ENCODE measurements at regions not wholly inside any gene's neighbourhood (a gene's known extent, or its start where the extent isn't known, plus 50 kb on each side); places are given as distances from the start of the nearest gene placed in this dataset.

DNA sequence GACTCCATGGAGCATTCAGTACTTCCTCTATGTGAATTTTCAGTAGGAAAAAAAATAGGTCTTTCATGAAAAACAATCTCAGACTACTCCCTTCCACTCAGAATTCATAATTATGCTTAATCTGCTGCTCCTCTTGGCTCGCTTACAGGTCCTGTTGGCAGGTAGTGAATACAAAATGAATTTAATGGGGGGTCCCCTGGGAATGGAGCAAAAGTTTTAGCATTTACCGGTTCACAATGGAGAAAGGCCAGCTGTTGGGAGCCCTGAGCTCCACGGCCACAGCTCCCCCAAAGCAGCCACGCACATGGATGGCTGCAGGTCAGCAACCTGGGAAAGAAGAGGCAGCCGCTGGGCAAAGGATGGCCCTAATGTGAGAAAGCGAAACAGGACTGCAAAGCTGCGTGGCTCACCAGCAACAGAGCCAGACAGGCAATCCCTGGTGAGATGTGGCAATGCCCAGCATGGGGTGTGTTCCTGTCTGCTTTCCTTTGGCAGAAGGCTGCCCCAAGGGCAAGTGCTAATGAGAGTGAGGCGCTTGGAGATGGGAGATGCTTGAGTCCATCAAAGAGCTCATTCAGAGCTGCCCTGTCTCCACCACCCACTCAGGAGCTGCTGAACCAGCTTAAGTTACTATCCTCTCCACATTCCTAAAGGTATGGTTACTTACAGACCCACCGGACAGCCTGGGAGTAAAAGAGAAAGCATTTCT lies 447.4 kb downstream of the EPHA4 start:
- no peak for DNase-seq

DNA sequence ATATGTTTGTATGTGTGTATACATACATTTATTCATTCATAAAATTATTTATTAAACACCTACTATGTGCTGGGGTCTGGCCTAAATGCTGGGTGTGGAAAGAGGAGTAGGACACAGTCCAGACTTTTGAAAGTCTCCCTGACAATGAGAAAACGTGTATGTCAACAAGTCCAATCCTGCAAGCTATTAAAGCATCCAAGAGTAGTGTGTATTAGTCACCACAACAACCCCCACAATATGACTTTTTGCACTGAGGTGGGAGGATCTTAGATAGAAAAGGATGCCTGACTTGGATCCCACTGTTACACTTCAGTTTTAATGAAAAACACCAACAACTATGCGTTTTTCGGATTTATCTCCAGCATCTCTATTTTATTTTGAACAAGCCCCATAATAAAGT lies 446.4 kb downstream of the EPHA4 start:
- DNase-seq = no peak

DNA sequence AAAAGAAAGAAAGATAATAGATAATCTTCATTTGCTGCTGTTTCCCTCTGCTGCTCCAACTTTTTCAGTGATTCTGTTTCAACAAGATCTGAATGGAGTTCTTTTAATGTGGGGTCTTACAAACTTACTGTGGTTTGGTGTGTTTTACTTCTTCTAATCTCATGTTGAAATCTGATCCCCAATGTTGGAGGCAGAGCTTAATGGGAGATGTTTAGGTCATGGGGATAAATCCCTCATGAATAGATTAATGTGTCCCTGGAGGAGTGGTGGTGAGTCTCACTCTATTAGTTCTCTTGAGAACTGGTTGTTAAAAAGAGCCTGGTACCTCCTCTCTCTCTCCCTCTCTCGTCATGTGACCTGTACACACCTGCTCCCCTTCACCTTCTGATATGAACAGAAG lies 442.4 kb downstream of the EPHA4 start:
- DNase-seq = no peak

DNA sequence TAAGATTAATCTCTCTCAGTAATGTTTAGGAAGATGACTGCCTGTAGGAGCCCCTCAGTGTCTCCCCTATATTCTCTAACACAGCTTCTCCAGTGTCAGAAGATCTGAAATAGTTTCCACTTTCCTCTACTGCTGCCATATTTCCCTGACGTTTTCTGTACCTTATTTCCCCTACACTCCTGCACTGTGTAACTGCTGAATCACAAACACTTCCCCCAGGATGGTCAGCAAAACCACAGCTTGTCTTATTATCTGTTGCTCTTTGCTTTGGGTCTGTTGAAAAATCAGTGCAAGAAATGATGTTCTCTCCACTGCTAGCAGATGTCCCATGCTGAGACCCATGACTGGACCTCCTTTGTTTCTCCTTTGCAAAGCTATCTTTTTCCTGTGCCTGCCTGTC lies 441.7 kb downstream of the EPHA4 start:
- DNase-seq = no peak

DNA sequence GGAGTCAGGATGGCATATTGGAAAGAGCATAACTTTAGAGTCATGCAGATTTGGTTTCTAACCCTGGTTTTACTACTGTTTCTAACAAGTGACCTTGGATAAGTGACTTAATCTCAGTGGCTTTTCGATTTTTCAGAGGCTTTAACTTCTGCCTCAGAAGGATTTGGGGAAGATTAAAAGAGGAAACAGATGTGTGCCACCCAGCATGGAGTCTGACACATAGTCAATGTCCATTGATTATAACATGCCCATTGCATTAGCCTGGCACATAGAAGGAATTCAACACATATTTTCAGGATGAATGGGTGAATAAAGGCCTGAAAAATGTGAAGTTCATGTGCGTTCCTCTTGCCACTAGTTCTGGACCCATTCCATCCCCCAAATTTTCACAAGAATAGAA lies 438.2 kb downstream of the EPHA4 start:
- no peak for DNase-seq

DNA sequence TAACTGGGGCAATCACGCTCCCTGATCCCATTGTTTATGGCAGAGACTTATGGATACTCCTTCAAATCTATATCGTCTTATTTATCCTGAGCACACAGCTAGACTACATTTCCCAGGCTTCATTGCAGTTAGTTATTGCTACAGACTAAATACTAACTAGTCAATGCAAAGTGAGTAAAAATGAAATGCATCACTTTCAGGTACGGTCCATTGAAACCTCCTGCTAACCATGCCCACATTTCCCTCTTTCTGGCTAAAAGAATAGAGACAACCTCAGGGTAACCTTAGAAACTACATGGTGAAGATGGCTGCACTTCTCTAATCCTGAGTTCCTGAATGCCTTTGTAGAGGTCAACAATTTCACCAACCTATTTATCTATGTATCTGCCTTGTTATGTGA lies 437.4 kb downstream of the EPHA4 start:
- no peak for DNase-seq

DNA sequence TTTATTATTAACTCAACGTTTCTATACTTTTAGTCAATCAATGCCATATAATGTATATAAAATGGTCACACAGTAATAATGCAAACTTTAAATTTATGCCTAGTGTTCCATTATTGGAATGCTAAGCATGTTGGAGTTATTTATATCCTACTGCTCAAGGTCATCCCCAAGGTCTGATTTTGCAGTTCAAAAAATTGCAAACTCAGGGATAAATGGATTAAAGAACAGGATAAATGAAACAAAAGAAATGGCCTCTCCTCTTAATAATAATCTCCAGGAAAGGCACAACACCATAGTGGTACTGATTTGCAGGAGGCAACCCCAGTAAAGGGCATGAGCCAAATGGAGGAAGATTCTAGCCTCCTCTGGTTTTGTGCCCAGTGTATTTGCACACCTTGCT lies 436.4 kb downstream of the EPHA4 start:
- no peak for DNase-seq

DNA sequence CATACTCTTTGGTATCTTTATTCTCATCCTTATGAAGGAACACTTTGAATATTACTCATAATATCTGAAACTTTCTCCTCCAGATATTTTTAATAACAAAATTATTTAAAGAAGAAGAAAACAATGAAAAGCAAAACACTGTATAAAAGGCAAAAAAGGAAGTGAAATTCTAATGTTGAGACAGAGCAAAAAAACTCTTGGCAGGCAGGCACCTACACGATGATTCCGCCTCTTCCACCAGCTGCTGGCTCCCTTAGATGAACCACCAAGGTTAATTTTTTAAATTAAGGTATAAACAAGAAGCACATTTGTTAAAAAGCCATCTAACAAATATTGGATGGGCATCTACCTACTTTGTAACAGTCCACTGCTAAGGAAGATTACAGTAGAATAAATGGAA lies 434.7 kb downstream of the EPHA4 start:
- DNase-seq = no peak

DNA sequence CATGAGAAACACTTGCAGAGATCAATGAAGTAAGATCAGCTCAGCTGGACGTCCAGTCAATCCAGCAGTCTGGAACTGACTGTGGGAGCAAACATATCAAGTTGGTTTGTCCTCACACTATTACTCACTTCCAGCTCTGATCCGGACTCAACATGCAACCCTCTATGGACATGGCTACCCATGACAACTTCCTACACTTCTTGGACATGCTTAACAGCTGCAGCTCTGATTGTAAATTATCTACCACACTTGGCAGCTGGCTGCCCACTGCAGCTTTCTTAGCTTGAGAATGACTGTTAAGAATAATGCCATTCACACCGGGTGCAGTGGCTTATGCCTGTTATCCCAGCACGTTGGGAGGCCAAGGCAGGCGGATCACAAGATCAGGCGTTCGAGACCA lies 429.8 kb downstream of the EPHA4 start:
- no peak for DNase-seq

DNA sequence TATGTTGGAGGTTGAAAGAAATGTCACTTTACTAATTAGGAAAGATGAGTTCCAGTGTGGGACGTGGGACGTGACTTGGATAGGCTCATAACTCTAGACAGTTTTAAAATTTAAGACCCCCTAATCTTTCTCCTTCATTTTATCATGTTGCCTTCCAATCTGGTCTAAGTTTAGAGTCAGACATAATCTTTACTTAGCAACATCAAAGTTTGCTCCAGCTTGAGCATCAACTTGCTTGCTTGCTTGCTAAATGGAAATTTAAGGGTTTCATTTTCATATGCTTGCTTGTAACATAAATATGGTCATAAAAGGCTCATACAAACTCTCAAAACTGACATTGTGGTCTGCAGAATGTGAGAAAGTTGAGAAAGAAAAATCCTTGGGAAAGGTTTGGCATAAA lies 428.9 kb downstream of the EPHA4 start:
- DNase-seq = no peak

DNA sequence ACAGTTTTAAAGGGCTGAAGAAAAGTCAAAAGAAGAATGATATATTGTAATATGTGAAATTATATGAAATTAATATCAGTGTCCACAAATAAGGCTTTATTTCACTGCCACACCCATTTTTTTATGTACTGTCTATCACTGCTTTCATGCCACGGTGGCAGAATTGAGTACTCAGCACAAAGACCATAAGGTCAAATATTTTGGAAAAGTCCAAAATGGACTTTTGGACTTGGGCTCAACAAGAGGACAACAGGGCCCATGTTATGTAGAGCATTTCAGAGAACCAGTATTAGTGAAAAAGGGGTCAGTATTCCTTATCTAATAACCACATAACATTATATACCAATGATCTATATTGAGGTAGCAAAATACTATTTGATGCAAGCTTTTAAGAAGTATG lies 427.2 kb downstream of the EPHA4 start:
- DNase-seq = no peak

DNA sequence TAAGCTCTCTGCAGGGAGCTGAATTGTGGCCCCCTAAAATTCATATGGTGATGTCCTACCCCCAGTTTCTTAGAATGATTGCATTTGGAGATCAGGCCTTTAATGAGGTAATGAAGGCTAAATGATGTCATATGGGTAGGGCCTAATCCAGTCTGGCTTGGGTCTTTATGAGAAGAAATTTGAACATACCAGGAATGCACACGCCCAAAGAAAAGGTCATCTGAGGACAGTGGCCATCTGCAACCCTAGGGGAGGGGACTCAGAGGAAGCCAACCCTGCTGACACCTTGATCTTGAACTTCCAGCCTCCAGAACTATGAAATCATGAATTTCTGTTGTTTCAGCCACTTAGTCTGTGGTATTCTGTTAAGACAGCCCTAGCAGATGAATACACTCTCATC lies 426.7 kb downstream of the EPHA4 start:
- no peak for DNase-seq

DNA sequence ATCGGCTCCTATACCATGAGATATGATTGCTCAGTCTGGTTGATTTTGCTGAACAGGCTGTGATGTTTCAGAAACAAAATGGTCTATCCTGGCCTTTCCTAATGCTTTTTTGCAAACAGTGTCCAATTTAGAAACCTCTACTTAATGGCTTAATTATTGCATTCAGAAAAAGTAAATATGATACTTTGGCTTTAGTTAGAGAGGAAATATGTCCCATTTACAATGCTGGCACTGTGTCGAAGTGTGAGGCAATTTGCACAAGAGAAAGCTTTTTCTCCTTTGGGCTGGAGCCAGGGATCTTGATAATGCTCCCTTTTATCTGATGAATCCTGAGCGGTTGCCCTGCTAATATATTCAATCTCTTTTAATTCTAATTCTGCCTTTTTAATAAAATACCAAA lies 418.9 kb downstream of the EPHA4 start:
- peak in 30 of 56 donors; percentile 1 to 48 (median 12) for DNase-seq

DNA sequence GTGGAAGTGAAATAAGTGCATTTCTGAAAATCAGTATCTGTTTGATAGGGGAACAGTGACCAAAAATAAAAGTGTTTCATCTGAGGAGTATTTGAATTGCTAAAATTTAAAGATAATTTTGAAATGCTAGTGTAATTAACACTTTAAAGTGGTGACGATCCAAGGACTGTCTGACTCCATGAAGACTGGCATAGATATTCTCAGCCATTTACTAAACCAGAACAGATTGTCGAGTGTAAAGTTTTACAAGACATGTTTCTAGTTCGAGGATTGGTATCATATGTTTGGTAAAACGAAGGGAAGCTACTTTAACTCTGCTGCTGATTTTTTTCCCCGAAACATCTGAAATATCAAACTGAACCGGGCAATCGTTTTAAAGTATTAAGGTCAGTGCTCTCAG lies 417.9 kb downstream of the EPHA4 start:
- DNase-seq = no peak

DNA sequence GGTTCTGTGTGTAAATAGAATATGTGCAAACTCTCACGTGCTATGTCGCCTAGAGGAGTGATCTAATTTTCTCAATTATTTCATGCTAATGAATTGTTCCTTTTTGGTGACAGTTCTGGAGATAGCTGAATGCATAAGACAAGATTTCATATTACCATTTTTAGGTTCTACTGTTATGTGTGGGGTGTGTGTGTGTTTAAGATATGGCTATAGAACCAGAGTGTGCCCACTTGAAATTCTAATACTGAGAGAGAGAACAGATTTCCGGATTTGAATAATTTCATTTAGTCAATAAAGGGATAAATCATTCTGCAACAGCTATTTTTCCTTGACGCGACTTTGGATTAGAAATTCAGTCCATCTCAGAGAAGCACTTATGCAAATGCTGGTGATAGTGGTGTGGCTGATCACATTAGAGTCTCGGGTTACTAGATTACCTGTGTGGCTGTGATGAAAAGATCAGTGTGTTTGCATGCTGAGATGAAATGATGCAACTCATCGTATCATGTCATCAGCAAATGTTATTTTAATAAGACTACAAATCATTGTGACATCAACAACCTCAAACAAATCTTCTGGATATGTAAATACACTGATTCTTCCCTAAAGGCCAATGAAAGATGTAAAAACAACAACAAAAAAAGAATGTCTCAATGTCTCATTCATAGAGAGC lies 415.9 kb downstream of the EPHA4 start:
- no peak for DNase-seq

DNA sequence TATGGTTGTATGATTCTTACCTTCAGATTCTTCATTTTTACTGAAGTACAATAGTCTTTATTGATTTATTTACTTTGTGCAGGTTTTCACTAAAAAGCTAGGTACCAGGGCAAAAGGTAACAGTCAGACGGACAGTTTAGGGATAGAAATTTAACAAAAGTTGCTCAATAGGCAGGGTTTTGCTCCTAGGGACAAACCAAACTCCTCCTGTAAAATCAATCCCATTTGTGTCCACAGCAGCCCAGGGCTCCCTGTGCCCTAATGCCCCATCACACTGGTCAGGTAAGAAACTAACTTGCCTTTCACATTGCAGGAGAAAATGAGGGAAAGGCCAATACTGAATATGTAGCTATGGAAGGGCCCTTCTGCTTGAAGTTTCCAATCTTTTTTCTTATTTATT lies 410.9 kb downstream of the EPHA4 start:
- no peak for DNase-seq

DNA sequence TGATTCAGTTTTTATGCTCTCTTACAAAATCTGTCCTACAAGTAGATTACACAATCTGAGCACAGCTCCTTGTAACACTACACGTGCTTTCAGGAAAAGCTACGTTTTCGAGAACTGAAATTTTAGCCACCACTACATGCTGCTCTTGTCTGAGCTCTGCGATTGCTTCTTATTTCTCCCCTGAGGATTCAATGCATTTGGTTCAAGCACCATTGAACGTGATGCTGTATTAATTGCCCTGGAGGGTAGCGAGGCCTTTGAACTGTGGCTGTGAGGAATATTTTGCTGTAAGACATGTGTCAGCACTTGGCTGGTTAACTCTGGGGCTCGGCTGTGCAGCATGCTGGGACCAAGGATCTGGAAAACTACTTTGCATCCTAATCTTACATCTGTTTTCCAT lies 405.8 kb downstream of the EPHA4 start:
- DNase-seq = no peak

DNA sequence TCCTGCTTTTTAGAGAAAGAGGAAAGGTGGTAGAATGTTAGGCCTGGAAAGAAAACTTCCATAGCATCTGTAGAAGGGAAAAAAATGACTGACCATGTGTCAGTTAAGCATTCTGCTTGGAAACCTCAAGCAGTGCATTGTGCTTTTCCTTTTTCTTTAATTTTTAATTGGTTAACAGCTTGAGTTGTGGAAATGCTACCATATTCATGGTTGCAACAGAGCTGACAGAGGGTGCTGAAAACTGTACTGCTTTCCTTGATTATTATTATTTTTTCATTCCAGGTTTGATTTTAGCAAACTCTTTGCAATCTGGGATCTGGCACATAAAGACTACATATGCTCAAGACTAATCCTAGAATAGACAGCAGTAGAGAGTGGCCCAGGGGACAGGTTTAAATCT lies 404.5 kb downstream of the EPHA4 start:
- DNase-seq = no peak

DNA sequence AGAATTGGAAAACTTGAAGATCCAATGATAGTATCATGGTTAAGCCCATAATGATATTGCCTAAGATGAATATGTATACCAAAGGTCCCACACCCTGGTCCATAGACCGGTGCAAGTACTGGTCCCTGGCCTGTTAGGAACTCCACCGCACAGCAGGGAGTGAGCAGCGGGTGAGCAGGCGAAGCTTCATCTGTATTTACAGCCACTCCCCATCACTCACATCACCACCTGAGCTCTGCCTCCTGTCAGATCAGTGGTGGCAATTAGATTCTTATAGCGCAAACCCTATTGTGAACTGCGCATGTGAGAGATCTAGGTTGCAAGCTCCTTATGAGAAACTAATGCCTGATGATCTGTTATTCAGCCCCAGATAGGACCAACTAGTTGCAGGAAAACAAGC lies 402.4 kb downstream of the EPHA4 start:
- no peak for DNase-seq

DNA sequence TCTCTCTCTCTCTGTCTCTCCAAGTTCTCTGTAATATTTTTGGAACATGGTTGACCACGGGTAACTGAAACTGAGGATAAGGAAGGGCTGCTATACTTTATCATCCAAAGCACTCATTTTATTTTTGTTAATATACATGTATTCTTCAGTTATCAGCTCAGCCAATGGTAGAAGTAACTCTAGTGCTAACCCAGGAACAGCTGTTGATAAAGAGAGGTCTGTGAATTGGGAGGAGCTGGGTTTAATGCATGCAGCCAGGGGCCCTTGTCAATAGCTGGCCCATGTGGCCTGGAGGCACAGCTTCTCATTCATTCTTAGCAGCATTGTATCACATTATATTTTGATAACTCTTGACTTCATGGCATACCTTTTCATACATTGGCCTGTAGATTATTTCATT lies 401.6 kb downstream of the EPHA4 start:
- DNase-seq = no peak

DNA sequence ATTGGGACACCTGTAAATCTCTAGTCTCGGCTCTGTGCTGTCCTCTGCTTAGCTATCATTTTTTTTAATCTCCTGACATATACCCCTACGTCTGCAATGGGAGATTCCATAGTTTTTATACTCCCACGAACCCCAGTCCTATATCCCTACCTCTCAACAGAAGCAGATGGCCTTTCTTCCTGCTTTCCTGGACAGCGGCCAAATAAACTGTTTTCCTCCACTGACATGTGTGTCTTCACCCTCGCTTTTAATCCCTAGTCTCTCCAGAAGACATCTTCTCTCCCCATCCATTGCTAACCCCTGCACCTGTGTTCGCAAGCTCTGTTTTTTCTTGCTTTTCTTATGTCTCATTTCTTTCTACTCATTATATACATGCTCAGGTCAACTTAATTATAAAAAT lies 395.4 kb downstream of the EPHA4 start:
- no peak for DNase-seq

DNA sequence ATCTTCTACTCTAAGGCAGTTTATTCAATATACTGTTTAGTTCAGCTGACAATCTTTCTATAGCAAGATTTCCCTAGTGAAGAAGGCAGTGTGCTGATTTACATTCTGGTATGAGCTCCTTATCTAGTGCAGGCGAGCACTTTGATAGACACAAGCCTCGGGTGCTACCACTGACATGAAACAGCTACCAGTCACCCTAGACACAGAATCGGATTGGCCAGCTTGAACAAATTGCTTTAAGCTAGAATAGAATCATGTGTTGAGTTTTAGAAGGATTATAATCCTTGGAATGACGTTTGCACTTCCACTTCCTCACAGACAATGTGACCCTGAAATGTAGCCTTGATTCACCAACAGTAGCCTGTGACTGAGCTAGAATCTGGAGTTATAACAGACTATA lies 394.0 kb downstream of the EPHA4 start:
- no peak for DNase-seq

DNA sequence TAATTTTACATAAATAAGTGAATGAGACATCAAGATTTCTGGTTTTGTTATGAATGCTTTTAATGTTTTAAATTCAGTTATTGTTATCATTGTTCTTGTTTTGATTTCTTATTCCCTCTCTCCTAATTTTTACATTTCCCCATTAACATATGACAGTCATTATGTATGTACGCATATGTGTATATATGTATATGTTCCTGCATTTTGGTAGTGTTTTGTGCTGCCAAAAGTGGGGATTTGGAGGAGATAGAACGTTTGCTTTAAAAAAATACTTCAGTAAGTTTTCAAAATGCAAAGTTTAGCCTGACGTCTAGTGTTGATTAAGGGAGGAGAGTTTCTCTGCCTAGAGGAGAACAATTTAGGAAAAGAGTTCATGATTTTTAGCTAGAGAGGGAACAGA lies 385.2 kb downstream of the EPHA4 start:
- no peak for DNase-seq
